ENCODE measurements at regions not wholly inside any gene's neighbourhood (a gene's known extent, or its start where the extent isn't known, plus 50 kb on each side); places are given as distances from the start of the nearest gene placed in this dataset.

DNA sequence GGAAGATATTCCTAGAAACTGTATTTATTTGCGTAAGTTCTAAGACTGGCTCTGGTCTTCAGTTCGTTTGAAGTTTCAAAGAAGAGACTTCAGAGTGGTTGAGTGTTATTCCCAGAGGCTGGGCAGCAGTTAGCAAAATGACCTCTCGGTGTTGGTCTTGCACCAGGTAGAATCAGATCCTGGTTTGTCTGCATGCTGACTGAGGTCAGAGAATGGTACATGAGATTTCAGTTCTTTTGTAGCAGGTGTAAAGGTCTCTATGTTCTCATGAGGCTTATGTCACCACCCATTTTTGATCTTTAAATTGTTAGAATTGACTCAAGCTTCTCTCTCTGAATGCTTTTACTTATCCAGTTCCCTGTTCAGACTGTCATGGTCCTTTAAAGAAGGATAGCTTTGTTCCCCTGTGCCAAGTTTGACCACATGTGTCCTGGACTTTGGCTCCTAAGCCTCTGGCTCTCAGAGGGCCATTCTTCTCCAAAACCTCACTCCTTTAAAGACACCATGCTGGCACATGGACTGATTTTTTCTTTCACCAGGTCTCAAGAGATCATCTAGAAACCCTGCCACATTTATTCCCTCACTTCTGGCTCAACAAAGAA, 355.8 kb upstream of the BOD1L1 start:
- Mint-ChIP-seq H3K36me3 (ENCODE audit: low read depth) (no peaks in the 10 kb centered on the region), H3K27me3 (ENCODE audit: insufficient read depth) (no peaks in the 10 kb centered on the region), H3K4me3 (no peak overlapping the region), H3K4me1 (no peaks in the 10 kb centered on the region), H3K9me3 (no peaks in the 10 kb centered on the region), H3K27ac (no peak overlapping the region)
- Histone ChIP-seq H3K27ac (ENCODE audit: low read depth, low read length) (no peak overlapping the region), H3K9me3 (ENCODE audit: control insufficient read depth, low read length) (no peaks in the 10 kb centered on the region), H3K4me3 (ENCODE audit: low read length) (no peak overlapping the region), H3K36me3 (ENCODE audit: control insufficient read depth, insufficient read depth, low read length) (no peaks in the 10 kb centered on the region), H3K27me3 (ENCODE audit: control insufficient read depth, insufficient read depth, low read length, poor library complexity, severe bottlenecking) (no peaks in the 10 kb centered on the region), H3K4me1 (ENCODE audit: control insufficient read depth, insufficient read depth, low read length) (no peaks in the 10 kb centered on the region), H3K9ac (ENCODE audit: extremely low read depth, low read length, poor library complexity, severe bottlenecking) (no peak overlapping the region)
- WGBS, 2 experiments (ENCODE audit: insufficient coverage in 1 of 2, insufficient read length in 1 of 2) = 83 to 94% methylated on average over 2 to 3 of the region's 3 CpGs
- TF ChIP-seq CTCF (conservative IDR thresholded peaks at IDR 0.05) = no peak
- DNase-seq = no peak

DNA sequence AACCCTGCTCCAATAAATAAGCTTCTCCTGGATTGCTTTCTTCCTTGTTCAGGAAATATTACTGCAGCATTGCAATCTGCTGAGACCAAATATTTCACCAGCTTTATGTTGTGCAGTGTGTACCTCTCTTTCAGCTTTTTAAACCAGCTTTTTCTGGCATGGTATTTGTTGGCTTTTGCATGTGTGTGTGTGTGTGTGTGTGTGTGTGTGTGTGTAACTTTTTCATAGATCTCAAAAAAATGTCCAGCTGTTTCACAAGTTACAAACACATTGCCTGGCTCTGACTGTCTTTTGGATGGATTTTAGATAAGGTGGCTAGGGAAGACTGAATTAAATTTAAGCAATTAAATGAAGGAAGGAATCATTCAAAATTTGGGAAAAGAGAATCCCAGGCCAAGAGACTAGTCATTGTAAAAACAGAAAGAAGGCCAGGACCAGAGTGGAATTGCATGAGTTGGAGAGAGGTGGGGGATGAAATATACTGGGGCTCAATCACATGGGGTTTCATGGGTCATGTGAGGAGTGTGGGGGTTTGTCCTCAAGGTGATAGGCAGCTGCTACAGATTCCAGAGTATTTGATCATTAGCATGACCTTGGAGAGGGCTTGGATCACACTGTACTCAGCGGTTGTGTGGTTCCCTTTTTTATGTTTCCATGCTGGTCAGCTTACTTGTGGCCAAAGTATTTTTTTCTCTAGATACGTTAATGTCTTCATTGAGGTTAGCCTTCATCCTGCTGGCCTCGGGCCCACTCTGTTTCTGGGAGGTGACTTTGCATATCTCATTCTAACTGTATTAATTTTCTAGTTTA, 357.7 kb upstream of the BOD1L1 start:
- no peaks in the 10 kb centered on the region for H3K36me3 ChIP-seq (ENCODE audit: control insufficient read depth, insufficient read depth, low read length)
- H3K27me3 ChIP-seq (ENCODE audit: control insufficient read depth, insufficient read depth, low read length, poor library complexity, severe bottlenecking) = no peaks in the 10 kb centered on the region
- H3K27ac ChIP-seq (ENCODE audit: low read depth, low read length) = no peak overlapping the region
- no peaks in the 10 kb centered on the region for H3K4me1 ChIP-seq (ENCODE audit: control insufficient read depth, insufficient read depth, low read length)
- no peak overlapping the region for H3K27ac Mint-ChIP-seq
- no peak for TF ChIP-seq CTCF (conservative IDR thresholded peaks at IDR 0.05)
- no peak overlapping the region for H3K4me3 ChIP-seq (ENCODE audit: low read length)
- H3K27me3 Mint-ChIP-seq (ENCODE audit: insufficient read depth) = no peaks in the 10 kb centered on the region
- H3K9me3 Mint-ChIP-seq = no peaks in the 10 kb centered on the region
- no peak overlapping the region for H3K4me3 Mint-ChIP-seq
- DNase-seq = no peak
- WGBS, 2 experiments (ENCODE audit: insufficient coverage in 1 of 2, insufficient read length in 1 of 2) = 86% methylated on average over 3 of the region's 3 CpGs; no CpG with 5 or more reads in 1 of the 2 experiments
- H3K9me3 ChIP-seq (ENCODE audit: control insufficient read depth, low read length) = no peaks in the 10 kb centered on the region
- H3K4me1 Mint-ChIP-seq = no peaks in the 10 kb centered on the region
- no peak overlapping the region for H3K9ac ChIP-seq (ENCODE audit: extremely low read depth, low read length, poor library complexity, severe bottlenecking)
- H3K36me3 Mint-ChIP-seq (ENCODE audit: low read depth) = no peaks in the 10 kb centered on the region

GRCh38 chr4:13985837-13986236, 358.3 kb upstream of the BOD1L1 start:
- H3K27ac ChIP-seq (ENCODE audit: low read depth, low read length) = no peak overlapping the region
- Mint-ChIP-seq H3K9me3 (no peaks in the 10 kb centered on the region), H3K4me3 (no peak overlapping the region), H3K4me1 (peaks cover 1% of the 10 kb centered on the region), H3K36me3 (ENCODE audit: low read depth) (no peaks in the 10 kb centered on the region), H3K27ac (no peak overlapping the region), H3K27me3 (ENCODE audit: insufficient read depth) (no peaks in the 10 kb centered on the region)
- H3K27me3 ChIP-seq (ENCODE audit: control insufficient read depth, insufficient read depth, low read length, poor library complexity, severe bottlenecking) = no peaks in the 10 kb centered on the region
- H3K4me3 ChIP-seq (ENCODE audit: low read length) = no peak overlapping the region
- H3K4me1 ChIP-seq (ENCODE audit: control insufficient read depth, insufficient read depth, low read length) = no peaks in the 10 kb centered on the region
- no peak for TF ChIP-seq CTCF (conservative IDR thresholded peaks at IDR 0.05)
- H3K9me3 ChIP-seq (ENCODE audit: control insufficient read depth, low read length) = no peaks in the 10 kb centered on the region
- H3K9ac ChIP-seq (ENCODE audit: extremely low read depth, low read length, poor library complexity, severe bottlenecking) = no peak overlapping the region
- 80 to 82% methylated on average over 3 of the region's 3 CpGs for WGBS, 2 experiments (ENCODE audit: insufficient coverage in 1 of 2, insufficient read length in 1 of 2)
- no peak for DNase-seq
- H3K36me3 ChIP-seq (ENCODE audit: control insufficient read depth, insufficient read depth, low read length) = no peaks in the 10 kb centered on the region
